PFSK-1 (cell line): ENCODE measurements at regions not wholly inside any gene's neighbourhood (a gene's known extent, or its start where the extent isn't known, plus 50 kb on each side); places are given as distances from the start of the nearest gene placed in this dataset.

Experiments
- FOXP2 ChIP-seq: optimal IDR thresholded peaks from 2 replicates; pipeline ENCODE3; 2011; ENCODE audit warnings: borderline replicate concordance, control low read depth, inconsistent platforms; ENCODE audit not compliant: insufficient read depth; ENCODE audit errors: extremely low read length, extremely low read depth
- POLR2AphosphoS5 ChIP-seq: IDR thresholded peaks from 2 replicates; pipeline ENCODE4 v1.6.1; 2012; ENCODE audit warnings: low read depth, mild to moderate bottlenecking, control low read depth, low read length, moderate library complexity
- REST ChIP-seq, 2 experiments: IDR thresholded peaks; 2 replicates each; pipeline versions ENCODE4 v1.6.1 to v1.8.0; 2011 to 2012; ENCODE audit warnings: low read depth in 2 of 2, low read length in 2 of 2, control low read depth in 1 of 2, inconsistent platforms in 1 of 2, mild to moderate bottlenecking in 1 of 2, moderate library complexity in 1 of 2; ENCODE audit not compliant: insufficient read depth in 1 of 2
- SIN3A ChIP-seq: IDR thresholded peaks from 2 replicates; pipeline ENCODE4 v1.6.1; 2012; ENCODE audit warnings: mild to moderate bottlenecking, low read length, moderate library complexity, borderline replicate concordance; ENCODE audit not compliant: insufficient read depth
- TAF1 ChIP-seq: IDR thresholded peaks from 2 replicates; pipeline ENCODE4 v1.6.1; 2012; ENCODE audit warnings: low read length, control low read depth, borderline replicate concordance; ENCODE audit not compliant: insufficient read depth

GRCh38 chrX:6759655-6760375, 224.9 kb upstream of the VCX3A start:
- TF ChIP-seq TAF1, result no peak
- no peak for TF ChIP-seq REST (IDR thresholded peaks at IDR 0.05; ENCODE audit: insufficient read depth in 1 of 2, low read depth in 2 of 2, low read length in 2 of 2)
- TF ChIP-seq SIN3A, result no peak
- no peak for TF ChIP-seq POLR2AphosphoS5
- no peak for TF ChIP-seq FOXP2

DNA sequence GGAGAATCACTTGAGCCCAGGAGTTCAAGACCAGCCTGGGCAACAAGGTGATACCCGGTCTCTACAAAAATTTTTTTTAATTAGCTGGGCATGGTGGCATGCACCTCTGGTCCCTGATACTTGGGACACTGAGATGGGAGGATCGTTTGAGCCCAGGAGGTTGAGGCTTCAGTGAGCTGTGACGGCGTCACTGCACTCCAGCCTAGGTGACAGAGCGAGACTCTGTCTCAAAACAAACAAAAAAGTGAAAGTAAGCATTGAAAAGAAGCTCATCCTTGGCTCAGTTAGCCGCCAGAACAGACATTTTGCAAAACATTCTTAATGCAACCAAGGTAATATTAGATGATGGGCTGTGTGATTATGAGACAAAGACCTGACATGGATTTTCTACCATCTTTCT, 223.3 kb upstream of the VCX3A start:
- TF ChIP-seq TAF1 (no peak), FOXP2 (no peak), REST (IDR thresholded peaks at IDR 0.05; ENCODE audit: insufficient read depth in 1 of 2, low read depth in 2 of 2, low read length in 2 of 2) (no peak), SIN3A (no peak), POLR2AphosphoS5 (no peak)

GRCh38 chrX:6757631-6758030, 222.7 kb upstream of the VCX3A start:
- TF ChIP-seq FOXP2, result no peak
- no peak for TF ChIP-seq POLR2AphosphoS5
- no peak for TF ChIP-seq SIN3A
- TF ChIP-seq REST (IDR thresholded peaks at IDR 0.05; ENCODE audit: insufficient read depth in 1 of 2, low read depth in 2 of 2, low read length in 2 of 2), result no peak
- TF ChIP-seq TAF1, result no peak

DNA sequence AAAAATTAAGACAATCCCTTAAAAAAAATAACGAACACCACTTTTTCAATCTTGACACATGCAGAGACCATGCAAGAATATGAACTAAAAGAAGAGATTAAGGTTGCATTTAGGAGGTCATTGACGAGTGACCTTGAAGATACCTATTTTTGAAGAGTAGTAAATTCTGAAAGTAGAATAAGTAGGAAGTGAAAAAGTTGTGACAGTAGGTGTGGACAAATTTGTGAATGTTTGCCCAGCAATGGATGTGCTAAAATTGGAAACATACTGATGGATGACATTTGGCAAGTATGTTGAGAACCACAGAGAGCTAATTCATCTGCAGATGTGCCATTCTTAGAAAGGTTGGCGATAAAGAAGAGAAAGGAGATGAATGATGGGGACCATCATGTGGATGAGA, 213.7 kb upstream of the VCX3A start:
- TF ChIP-seq SIN3A, result no peak
- no peak for TF ChIP-seq POLR2AphosphoS5
- no peak for TF ChIP-seq FOXP2
- no peak for TF ChIP-seq TAF1
- TF ChIP-seq REST (IDR thresholded peaks at IDR 0.05; ENCODE audit: insufficient read depth in 1 of 2, low read depth in 2 of 2, low read length in 2 of 2), result no peak
